Upper lobe of right lung (tissue), 1 donor: ENCODE measurements at regions not wholly inside any gene's neighbourhood (a gene's known extent, or its start where the extent isn't known, plus 50 kb on each side); places are given as distances from the start of the nearest gene placed in this dataset.

Experiments
- ATAC-seq: fragments of 200-7000 bp; cut with Tn5 transposase; one replicate; pipeline ENCODE4 v1.9.1; 2020; ENCODE audit warnings: mild to moderate bottlenecking, moderate library complexity
- DNase-seq: peaks from one replicate; pipeline ENCODE4 v3.0.0-alpha.2; 2020
- H3K27ac ChIP-seq: fragments of 200-600 bp; one replicate; pipeline ENCODE4 v1.8.0; 2022
- H3K27me3 ChIP-seq: fragments of 200-600 bp; one replicate; pipeline ENCODE4 v1.8.0; 2022; ENCODE audit warnings: mild to moderate bottlenecking
- H3K36me3 ChIP-seq: fragments of 200-600 bp; one replicate; pipeline ENCODE4 v1.8.0; 2022
- H3K4me1 ChIP-seq: fragments of 200-600 bp; one replicate; pipeline ENCODE4 v1.8.0; 2022
- H3K4me3 ChIP-seq: fragments of 200-600 bp; one replicate; pipeline ENCODE4 v1.8.0; 2022; ENCODE audit warnings: mild to moderate bottlenecking
- H3K9me3 ChIP-seq: fragments of 200-600 bp; one replicate; pipeline ENCODE4 v1.8.0; 2022
- CTCF ChIP-seq: fragments of 200-600 bp; IDR thresholded peaks from one replicate; pipeline ENCODE4 v1.8.0; 2022; ENCODE audit warnings: antibody characterized with exemption
- intact Hi-C: fragments of 100-400 bp; cut with DNase I; formaldehyde crosslinking; loops from one replicate; pipeline ENCODE4 v1.11.0; 2022
- donor health status: DM: no; HTN: yes; CAD: no; lungs with severe emphysema.

- no peaks in the 10 kb centered on the region for H3K9me3 ChIP-seq
- no peak for TF ChIP-seq CTCF
- H3K27me3 ChIP-seq = no peaks in the 10 kb centered on the region
- no peaks in the 10 kb centered on the region for H3K36me3 ChIP-seq
- H3K4me1 ChIP-seq = no peaks in the 10 kb centered on the region
- H3K27ac ChIP-seq = no peak overlapping the region
- no peak overlapping the region for H3K4me3 ChIP-seq
- ATAC-seq (no peak), DNase-seq (no peak)
- intact Hi-C loops = no loop called here
Measured at GRCh38 chr3:64924961-64925360, 237.2 kb upstream of the ADAMTS9 start.

- TF ChIP-seq CTCF = no peak
- DNase-seq = no peak
- H3K4me3 ChIP-seq = no peak overlapping the region
Measured at GRCh38 chr3:64922213-64922612, 234.4 kb upstream of the ADAMTS9 start.

GRCh38 chr3:64921281-64922065, 233.7 kb upstream of the ADAMTS9 start:
- no peak for TF ChIP-seq CTCF
- Histone ChIP-seq H3K36me3 (no peaks in the 10 kb centered on the region), H3K4me3 (no peak overlapping the region), H3K27me3 (no peaks in the 10 kb centered on the region), H3K4me1 (no peaks in the 10 kb centered on the region), H3K9me3 (no peaks in the 10 kb centered on the region), H3K27ac (no peak overlapping the region)
- DNase-seq (no peak), ATAC-seq (no peak)
- intact Hi-C loops = no loop called here

More at GRCh38 chr3:64922213-64922612, 234.4 kb upstream of the ADAMTS9 start:
- Histone ChIP-seq H3K27ac (no peak overlapping the region), H3K27me3 (no peaks in the 10 kb centered on the region), H3K9me3 (no peaks in the 10 kb centered on the region), H3K36me3 (no peaks in the 10 kb centered on the region), H3K4me1 (no peaks in the 10 kb centered on the region)
- intact Hi-C loops = no loop called here
- ATAC-seq = no peak

GRCh38 chr3:64919934-64920333, 232.1 kb upstream of the ADAMTS9 start:
- Histone ChIP-seq H3K4me1 (peaks cover 3% of the 10 kb centered on the region), H3K9me3 (no peaks in the 10 kb centered on the region), H3K4me3 (no peak overlapping the region), H3K36me3 (no peaks in the 10 kb centered on the region), H3K27me3 (no peaks in the 10 kb centered on the region), H3K27ac (no peak overlapping the region)
- intact Hi-C loops = no loop called here
- DNase-seq (no peak), ATAC-seq (no peak)
- TF ChIP-seq CTCF = no peak

GRCh38 chr3:64918989-64919388, 231.2 kb upstream of the ADAMTS9 start:
- no peaks in the 10 kb centered on the region for H3K27me3 ChIP-seq
- H3K4me3 ChIP-seq = no peak overlapping the region
- H3K9me3 ChIP-seq = no peaks in the 10 kb centered on the region
- intact Hi-C loops = no loop called here
- H3K4me1 ChIP-seq = peaks cover 3% of the 10 kb centered on the region
- no peaks in the 10 kb centered on the region for H3K36me3 ChIP-seq
- no peak for ATAC-seq
- no peak for DNase-seq
- H3K27ac ChIP-seq = no peak overlapping the region
- TF ChIP-seq CTCF = no peak
